ENCODE measurements at regions not wholly inside any gene's neighbourhood (a gene's known extent, or its start where the extent isn't known, plus 50 kb on each side); places are given as distances from the start of the nearest gene placed in this dataset.

DNA sequence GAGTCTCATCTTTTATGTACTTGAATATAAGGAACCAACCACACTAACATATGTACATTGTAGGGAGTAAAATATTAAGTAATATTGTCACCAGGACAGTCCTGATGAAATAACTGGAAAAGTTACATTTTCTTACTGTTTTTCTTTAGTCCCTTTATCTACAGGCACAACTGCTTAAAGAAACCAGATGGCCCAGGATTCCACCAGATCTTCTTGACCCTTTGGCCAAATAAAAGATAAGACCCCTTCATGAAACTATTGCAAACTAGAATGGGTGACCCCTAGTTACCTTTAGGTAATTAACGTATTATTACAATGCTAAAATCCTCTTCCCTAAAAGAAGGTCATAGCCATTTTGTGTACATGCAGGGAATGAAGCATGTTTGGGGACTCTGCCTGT, 106.3 kb upstream of the FTMT start:
- TF ChIP-seq POLR2A (IDR thresholded peaks at IDR 0.05): no peak
- TF ChIP-seq, protein P1, sequence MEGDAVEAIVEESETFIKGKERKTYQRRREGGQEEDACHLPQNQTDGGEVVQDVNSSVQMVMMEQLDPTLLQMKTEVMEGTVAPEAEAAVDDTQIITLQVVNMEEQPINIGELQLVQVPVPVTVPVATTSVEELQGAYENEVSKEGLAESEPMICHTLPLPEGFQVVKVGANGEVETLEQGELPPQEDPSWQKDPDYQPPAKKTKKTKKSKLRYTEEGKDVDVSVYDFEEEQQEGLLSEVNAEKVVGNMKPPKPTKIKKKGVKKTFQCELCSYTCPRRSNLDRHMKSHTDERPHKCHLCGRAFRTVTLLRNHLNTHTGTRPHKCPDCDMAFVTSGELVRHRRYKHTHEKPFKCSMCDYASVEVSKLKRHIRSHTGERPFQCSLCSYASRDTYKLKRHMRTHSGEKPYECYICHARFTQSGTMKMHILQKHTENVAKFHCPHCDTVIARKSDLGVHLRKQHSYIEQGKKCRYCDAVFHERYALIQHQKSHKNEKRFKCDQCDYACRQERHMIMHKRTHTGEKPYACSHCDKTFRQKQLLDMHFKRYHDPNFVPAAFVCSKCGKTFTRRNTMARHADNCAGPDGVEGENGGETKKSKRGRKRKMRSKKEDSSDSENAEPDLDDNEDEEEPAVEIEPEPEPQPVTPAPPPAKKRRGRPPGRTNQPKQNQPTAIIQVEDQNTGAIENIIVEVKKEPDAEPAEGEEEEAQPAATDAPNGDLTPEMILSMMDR (IDR thresholded peaks at IDR 0.05): no peak

Data from Peyer's patch (tissue), 4 donors.